Colonic mucosa (tissue), 4 donors: ENCODE measurements at regions not wholly inside any gene's neighbourhood (a gene's known extent, or its start where the extent isn't known, plus 50 kb on each side); places are given as distances from the start of the nearest gene placed in this dataset.

ENCODE experiments used
- DNase-seq: peaks from one replicate; pipeline ENCODE4 v3.0.0-alpha.2; 2020
- H3K27ac ChIP-seq: fragments of 200-600 bp; one replicate; pipeline ENCODE4 v1.8.0; 2021
- H3K27me3 ChIP-seq: fragments of 200-600 bp; one replicate; pipeline ENCODE4 v1.8.0; 2021
- H3K36me3 ChIP-seq: fragments of 200-600 bp; one replicate; pipeline ENCODE4 v1.8.0; 2021
- H3K4me1 ChIP-seq: fragments of 200-600 bp; one replicate; pipeline ENCODE4 v1.8.0; 2021; ENCODE audit warnings: mild to moderate bottlenecking
- H3K4me3 ChIP-seq: fragments of 200-600 bp; one replicate; pipeline ENCODE4 v1.8.0; 2021
- H3K9ac ChIP-seq, 2 donors: one replicate each; pipeline ENCODE4 v1.7.0; 2013; ENCODE audit warnings: control low read depth in 2 of 2, low read depth in 2 of 2, low read length in 2 of 2
- H3K9me3 ChIP-seq: fragments of 200-600 bp; one replicate; pipeline ENCODE4 v1.8.0; 2021
- CTCF ChIP-seq: fragments of 200-600 bp; IDR thresholded peaks from one replicate; pipeline ENCODE4 v1.8.0; 2022; ENCODE audit warnings: antibody characterized with exemption, mild to moderate bottlenecking
- intact Hi-C: fragments of 100-400 bp; cut with DNase I; formaldehyde crosslinking; loops from one replicate; pipeline ENCODE4 v1.14.1; 2022
- donor health status: healthy.
- donor health status: DM: no; HTN: no; CAD: no.
- donor health status: DM: no; HTN: no; CAD: no.

GRCh38 chr11:116274521-116274920, 498.3 kb downstream of the BUD13 start:
- intact Hi-C loops, result no loop called here
- Histone ChIP-seq H3K9me3 (no peaks in the 10 kb centered on the region), H3K27me3 (no peaks in the 10 kb centered on the region), H3K4me1 (no peaks in the 10 kb centered on the region), H3K4me3 (no peak overlapping the region), H3K9ac (no peak overlapping the region), H3K36me3 (no peaks in the 10 kb centered on the region), H3K27ac (no peak overlapping the region)
- no peak for DNase-seq
- no peak for TF ChIP-seq CTCF

GRCh38 chr11:116272181-116272789, 500.5 kb downstream of the BUD13 start:
- intact Hi-C loops, result no loop called here

GRCh38 chr11:116271479-116271878, 501.3 kb downstream of the BUD13 start:
- no peaks in the 10 kb centered on the region for H3K27me3 ChIP-seq
- DNase-seq, result no peak
- no peak for TF ChIP-seq CTCF
- intact Hi-C loops, result no loop called here
- H3K9ac ChIP-seq, result no peak overlapping the region
- no peak overlapping the region for H3K27ac ChIP-seq
- no peaks in the 10 kb centered on the region for H3K4me1 ChIP-seq
- H3K9me3 ChIP-seq, result no peaks in the 10 kb centered on the region
- no peak overlapping the region for H3K4me3 ChIP-seq
- H3K36me3 ChIP-seq, result no peaks in the 10 kb centered on the region

More at GRCh38 chr11:116272181-116272789, 500.5 kb downstream of the BUD13 start:
- Histone ChIP-seq H3K27me3 (no peaks in the 10 kb centered on the region), H3K9me3 (no peaks in the 10 kb centered on the region), H3K4me1 (no peaks in the 10 kb centered on the region), H3K27ac (no peak overlapping the region), H3K9ac (no peak overlapping the region), H3K36me3 (no peaks in the 10 kb centered on the region), H3K4me3 (no peak overlapping the region)
- no peak for DNase-seq
- no peak for TF ChIP-seq CTCF

DNA sequence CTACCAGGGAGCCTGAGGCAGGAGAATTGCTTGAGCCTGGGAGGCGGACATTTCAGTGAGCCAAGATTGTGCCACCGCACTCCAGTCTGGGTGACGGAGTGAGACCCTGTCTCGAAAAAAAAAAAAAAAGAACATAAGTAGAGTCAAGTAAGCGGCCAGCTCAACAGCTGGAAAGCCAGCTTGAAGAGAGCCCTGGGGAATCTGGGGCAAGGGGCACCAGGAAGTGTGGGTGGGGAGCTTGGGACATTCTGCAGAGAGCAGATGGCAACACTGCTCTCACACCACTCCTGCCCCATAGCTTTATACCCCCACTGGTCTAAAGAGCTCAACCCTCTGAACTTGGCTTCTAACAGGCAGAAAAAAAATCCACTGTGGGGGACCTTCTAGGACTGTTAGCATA, 505.6 kb downstream of the BUD13 start:
- Histone ChIP-seq H3K9ac (no peak overlapping the region), H3K4me3 (no peak overlapping the region), H3K27me3 (no peaks in the 10 kb centered on the region), H3K27ac (no peak overlapping the region), H3K36me3 (no peaks in the 10 kb centered on the region), H3K9me3 (no peaks in the 10 kb centered on the region), H3K4me1 (no peaks in the 10 kb centered on the region)
- DNase-seq, result no peak
- intact Hi-C loops, result no loop called here
- TF ChIP-seq CTCF, result no peak

GRCh38 chr11:116263770-116264169, 509.0 kb downstream of the BUD13 start:
- Histone ChIP-seq H3K27me3 (no peaks in the 10 kb centered on the region), H3K4me3 (no peak overlapping the region), H3K9me3 (no peaks in the 10 kb centered on the region), H3K36me3 (no peaks in the 10 kb centered on the region), H3K27ac (no peak overlapping the region), H3K9ac (no peak overlapping the region), H3K4me1 (no peaks in the 10 kb centered on the region)
- no peak for TF ChIP-seq CTCF
- DNase-seq, result no peak
- intact Hi-C loops, result no loop called here
